A549 (cell line): ENCODE measurements at regions not wholly inside any gene's neighbourhood (a gene's known extent, or its start where the extent isn't known, plus 50 kb on each side); places are given as distances from the start of the nearest gene placed in this dataset.

Source experiments
- ATAC-seq, 2 experiments: fragments of 200-7000 bp in 1 of 2; fragments of >200 bp in 1 of 2; cut with Nextera tagmentation in 1 of 2; cut with Tn5 transposase in 1 of 2; 3 replicates each; pipeline versions ENCODE4 v1.8.0 to v1.9.1; 2018 to 2020; ENCODE audit warnings: mild to moderate bottlenecking in 1 of 2, moderate library complexity in 1 of 2
- CTCF ChIA-PET: fragments of 300-600 bp; sonication (Branson Sonifier 250); formaldehyde crosslinking; extraction: SDS; loops from one replicate; lab custom pipeline; 2021; ENCODE audit warnings: antibody characterized with exemption, inconsistent platforms; lab: Yijun Ruan, JAX
- POLR2A ChIA-PET: fragments of 350-600 bp; formaldehyde crosslinking; extraction: SDS; loops from one replicate; lab custom pipeline; 2021; ENCODE audit warnings: antibody characterized with exemption, inconsistent platforms; lab: Yijun Ruan, JAX
- DNase-seq, 2 experiments: peaks; one replicate each; pipeline versions ENCODE4 v3.0.0 to v3.0.0-alpha.2; 2011 to 2016; ENCODE audit warnings: low read depth in 1 of 2, low spot score in 1 of 2
- FAIRE-seq: peaks from 2 replicates; lab custom pipeline; 2011; peaks lifted over from hg19 to GRCh38; lab: Jason Lieb, UNC
- H3K27ac ChIP-seq, 2 experiments: fragments of >200 bp; sonication (Bioruptor Twin); formaldehyde crosslinking; 3 replicates each; pipeline ENCODE4 v1.5.1; 2016 to 2017
- H3K4me1 ChIP-seq: fragments of >200 bp; sonication (Bioruptor Twin); formaldehyde crosslinking; 3 replicates; pipeline ENCODE4 v1.6.1; 2016
- H3K4me2 ChIP-seq: fragments of >200 bp; sonication (Bioruptor Twin); formaldehyde crosslinking; 3 replicates; pipeline ENCODE4 v1.6.1; 2016
- H3K4me3 ChIP-seq: fragments of >200 bp; sonication (Bioruptor Twin); formaldehyde crosslinking; 3 replicates; pipeline ENCODE4 v1.5.1; 2016
- H3K9me3 ChIP-seq: fragments of >200 bp; sonication (Bioruptor Twin); formaldehyde crosslinking; 3 replicates; pipeline ENCODE4 v1.6.1; 2016
- BHLHE40 ChIP-seq: IDR thresholded peaks from 2 replicates; pipeline ENCODE4 v1.6.1; 2012; ENCODE audit warnings: low read depth, low read length, inconsistent platforms
- CBX2 ChIP-seq: fragments of 200-600 bp; sonication (generic); IDR thresholded peaks from 2 replicates; pipeline ENCODE4 v1.6.1; 2016; ENCODE audit warnings: low read depth, mild to moderate bottlenecking, borderline replicate concordance
- CBX8 ChIP-seq: fragments of 200-600 bp; sonication (generic); IDR thresholded peaks from 2 replicates; pipeline ENCODE4 v1.6.1; 2016
- CEBPB ChIP-seq, 2 experiments: fragments of >200 bp in 1 of 2; sonication (Bioruptor Twin) in 1 of 2; formaldehyde crosslinking in 1 of 2; IDR thresholded peaks; 2 replicates each; pipeline ENCODE4 v1.6.1; 2012 to 2016
- CHD2 ChIP-seq: fragments of 150-350 bp; IDR thresholded peaks from 2 replicates; pipeline ENCODE4 v1.6.1; 2014; ENCODE audit warnings: low read length; ENCODE audit not compliant: partially characterized antibody
- CHD4 ChIP-seq: fragments of 200-600 bp; sonication (generic); IDR thresholded peaks from 2 replicates; pipeline ENCODE4 v1.6.1; 2016; ENCODE audit warnings: antibody characterized with exemption, mild to moderate bottlenecking, borderline replicate concordance
- CTCF ChIP-seq: fragments of >200 bp; sonication (Bioruptor Twin); formaldehyde crosslinking; IDR thresholded peaks from 3 replicates; pipeline ENCODE4 v1.5.1; 2016
- EHF ChIP-seq: fragments of 250-450 bp; sonication (Bioruptor Pico); IDR thresholded peaks from 2 replicates; pipeline ENCODE4 v1.5.0; 2020; ENCODE audit warnings: mild to moderate bottlenecking
- EP300 ChIP-seq, 2 experiments: fragments of >200 bp; sonication (Bioruptor Twin); formaldehyde crosslinking; IDR thresholded peaks; 2 replicates in 1 of 2; 3 replicates in 1 of 2; pipeline ENCODE4 v1.6.1; 2016 to 2017
- FOSB ChIP-seq: fragments of 250-450 bp; sonication (Bioruptor Pico); IDR thresholded peaks from 2 replicates; pipeline ENCODE4 v1.5.0; 2020; ENCODE audit warnings: mild to moderate bottlenecking, moderate library complexity
- FOXS1 ChIP-seq: fragments of 250-450 bp; sonication (Bioruptor Pico); IDR thresholded peaks from 2 replicates; pipeline ENCODE4 v1.5.0; 2020; ENCODE audit warnings: mild to moderate bottlenecking, moderate library complexity
- HES2 ChIP-seq: fragments of >200 bp; sonication (Bioruptor Twin); formaldehyde crosslinking; IDR thresholded peaks from 2 replicates; pipeline ENCODE4 v1.6.1; 2016
- HOXB13 ChIP-seq: fragments of 250-450 bp; sonication (Bioruptor Pico); IDR thresholded peaks from 2 replicates; pipeline ENCODE4 v1.5.0; 2020; ENCODE audit warnings: low read depth, mild to moderate bottlenecking, moderate library complexity
- HOXB5 ChIP-seq: fragments of 250-450 bp; sonication (Bioruptor Pico); IDR thresholded peaks from 2 replicates; pipeline ENCODE4 v1.5.0; 2020; ENCODE audit warnings: mild to moderate bottlenecking, moderate library complexity
- KDM1A ChIP-seq: fragments of 200-600 bp; sonication (generic); IDR thresholded peaks from 2 replicates; pipeline ENCODE4 v1.6.1; 2016; ENCODE audit warnings: low read depth, mild to moderate bottlenecking
- MAFK ChIP-seq: fragments of 450-650 bp; IDR thresholded peaks from 2 replicates; pipeline ENCODE4 v1.6.1; 2014; ENCODE audit not compliant: partially characterized antibody
- MAX ChIP-seq: IDR thresholded peaks from 2 replicates; pipeline ENCODE4 v1.6.1; 2012
- MYC ChIP-seq: IDR thresholded peaks from 2 replicates; pipeline ENCODE4 v1.6.1; 2012; ENCODE audit warnings: mild to moderate bottlenecking, inconsistent platforms, low read length, improper control_type of control experiment, borderline replicate concordance
- NFE2L2 ChIP-seq: fragments of 150-350 bp; conservative IDR thresholded peaks from 2 replicates; pipeline ENCODE4 v1.6.1; 2014; ENCODE audit warnings: low read length
- PHF8 ChIP-seq: fragments of 200-600 bp; sonication (generic); IDR thresholded peaks from 2 replicates; pipeline ENCODE4 v1.6.1; 2016; ENCODE audit warnings: low read depth, mild to moderate bottlenecking, antibody characterized with exemption, moderate library complexity, borderline replicate concordance
- RARB ChIP-seq: fragments of 250-450 bp; sonication (Bioruptor Pico); IDR thresholded peaks from 2 replicates; pipeline ENCODE4 v1.8.0; 2021; ENCODE audit warnings: mild to moderate bottlenecking, moderate library complexity
- RFX5 ChIP-seq: fragments of 450-650 bp; IDR thresholded peaks from 2 replicates; pipeline ENCODE4 v1.7.1; 2014; ENCODE audit warnings: antibody characterized with exemption, mild to moderate bottlenecking, moderate library complexity
- RNF2 ChIP-seq: fragments of 200-600 bp; sonication (generic); IDR thresholded peaks from 2 replicates; pipeline ENCODE4 v1.6.1; 2016; ENCODE audit warnings: low read depth, mild to moderate bottlenecking, antibody characterized with exemption, moderate library complexity, borderline replicate concordance
- TFCP2L1 ChIP-seq: fragments of 250-450 bp; sonication (Bioruptor Pico); IDR thresholded peaks from 2 replicates; pipeline ENCODE4 v1.5.0; 2021; ENCODE audit warnings: mild to moderate bottlenecking
- USF2 ChIP-seq: fragments of 450-650 bp; IDR thresholded peaks from 2 replicates; pipeline ENCODE4 v1.6.1; 2014; ENCODE audit warnings: antibody characterized with exemption
- WGBS: methylation state at CpG from one replicate; pipeline ENCODE4 v1.1.6; 2017; ENCODE audit errors: missing lambda C conversion rate; 5-methylcytosine and 5-hydroxymethylcytosine counted together

GRCh38 chr18:73662421-73662820 lies 485.2 kb downstream of the FBXO15 start:
- no peak for TF ChIP-seq CEBPB (IDR thresholded peaks at IDR 0.05)
- TF ChIP-seq MAFK: no peak
- TF ChIP-seq RNF2: no peak
- TF ChIP-seq KDM1A: no peak
- TF ChIP-seq RARB: no peak
- no peak for TF ChIP-seq NFE2L2
- no peak for TF ChIP-seq HES2
- TF ChIP-seq EP300 (IDR thresholded peaks at IDR 0.05): no peak
- TF ChIP-seq USF2: no peak
- TF ChIP-seq BHLHE40: no peak
- no peak for TF ChIP-seq EHF
- TF ChIP-seq CBX8: no peak
- TF ChIP-seq MAX: no peak
- no peak for TF ChIP-seq FOSB (CRISPR knock-in tag)
- TF ChIP-seq CHD4: no peak
- no peak for TF ChIP-seq CTCF
- no peak for TF ChIP-seq PHF8
- TF ChIP-seq FOXS1 (CRISPR knock-in tag): no peak
- no peak for TF ChIP-seq CHD2
- no peak for TF ChIP-seq HOXB13 (CRISPR knock-in tag)
- H3K4me1 ChIP-seq: no peaks in the 10 kb centered on the region
- H3K4me2 ChIP-seq: no peak overlapping the region
- DNase-seq (no peak), FAIRE-seq (no peak), ATAC-seq (no peak)
- H3K4me3 ChIP-seq: no peak overlapping the region
- POLR2A ChIA-PET: no interaction called here
- no peaks in the 10 kb centered on the region for H3K9me3 ChIP-seq
- no peak overlapping the region for H3K27ac ChIP-seq
- 53% methylated on average over 4 of the region's 4 CpGs for WGBS
- CTCF ChIA-PET: no interaction called here

GRCh38 chr18:73660931-73661856 lies 486.4 kb downstream of the FBXO15 start:
- FAIRE-seq (no peak), DNase-seq (no peak), ATAC-seq (no peak)
- CTCF ChIA-PET: no interaction called here
- Histone ChIP-seq H3K27ac (no peak overlapping the region), H3K4me3 (no peak overlapping the region), H3K4me2 (no peak overlapping the region), H3K4me1 (no peaks in the 10 kb centered on the region), H3K9me3 (no peaks in the 10 kb centered on the region)
- TF ChIP-seq HOXB5 (no peak), CHD2 (no peak), EP300 (IDR thresholded peaks at IDR 0.05) (no peak), TFCP2L1 (CRISPR knock-in tag) (no peak), HES2 (no peak), RFX5 (no peak), CBX2 (no peak), MYC (no peak)
- 40% methylated on average over 5 of the region's 5 CpGs for WGBS
- POLR2A ChIA-PET: no interaction called here
